CD8-positive, alpha-beta memory T cell (primary cell): ENCODE measurements at regions not wholly inside any gene's neighbourhood (a gene's known extent, or its start where the extent isn't known, plus 50 kb on each side); places are given as distances from the start of the nearest gene placed in this dataset.
"Not testable (repeated sequence)": the region's sequence is repeated elsewhere in the genome, so short reads cannot be mapped to it uniquely, and the experiment has no call there.

ENCODE experiments used
- CTCF ChIA-PET: fragments of 350-600 bp; sonication (Branson Sonifier 250); formaldehyde crosslinking; loops from one replicate; lab custom pipeline; 2021; ENCODE audit warnings: antibody characterized with exemption; lab: Charles Lee
- POLR2A ChIA-PET: fragments of 350-600 bp; sonication (Branson Sonifier 250); formaldehyde crosslinking; loops from one replicate; lab custom pipeline; 2021; ENCODE audit warnings: antibody characterized with exemption; lab: Charles Lee
- DNase-seq, 5 donors: peaks; one replicate each; pipeline versions ENCODE4 v3.0.0 to v3.0.0-alpha.2; 2020 to 2022; ENCODE audit warnings: mixed read lengths in 1 of 5
- H3K27ac ChIP-seq: one replicate; pipeline ENCODE4 v1.7.0; 2013; ENCODE audit warnings: low read depth, mild to moderate bottlenecking, low read length, moderate library complexity
- H3K27me3 ChIP-seq: 2 replicates; pipeline ENCODE4 v1.7.0; 2013; ENCODE audit warnings: low read length, mild to moderate bottlenecking; ENCODE audit not compliant: insufficient read depth, poor library complexity, severe bottlenecking
- H3K36me3 ChIP-seq: 2 replicates; pipeline ENCODE4 v1.7.0; 2013; ENCODE audit warnings: mild to moderate bottlenecking, low read length, moderate library complexity; ENCODE audit not compliant: insufficient read depth
- H3K4me1 ChIP-seq: 2 replicates; pipeline ENCODE4 v1.7.0; 2013; ENCODE audit warnings: mild to moderate bottlenecking, low read length, moderate library complexity; ENCODE audit not compliant: insufficient read depth
- H3K4me3 ChIP-seq: 2 replicates; pipeline ENCODE4 v1.7.0; 2013; ENCODE audit warnings: mild to moderate bottlenecking, low read length
- H3K9me3 ChIP-seq: 2 replicates; pipeline ENCODE4 v1.7.0; 2013; ENCODE audit warnings: mild to moderate bottlenecking, low read length
- H3K27ac Mint-ChIP-seq, 8 donors: one replicate each; pipeline ENCODE4 v1.8.0; 2020 to 2021; ENCODE audit warnings: mixed read lengths in 8 of 8, mild to moderate bottlenecking in 6 of 8, inconsistent platforms in 3 of 8, moderate library complexity in 3 of 8
- H3K27me3 Mint-ChIP-seq, 2 donors: one replicate each; pipeline ENCODE4 v1.8.0; 2020 to 2021; ENCODE audit warnings: mixed read lengths in 2 of 2, mild to moderate bottlenecking in 1 of 2, moderate library complexity in 1 of 2
- H3K36me3 Mint-ChIP-seq, 3 donors: one replicate each; pipeline ENCODE4 v1.8.0; 2020 to 2021; ENCODE audit warnings: mixed read lengths in 3 of 3, inconsistent platforms in 1 of 3, mild to moderate bottlenecking in 1 of 3
- H3K4me1 Mint-ChIP-seq, 3 donors: one replicate each; pipeline ENCODE4 v1.8.0; 2020 to 2021; ENCODE audit warnings: mixed read lengths in 3 of 3, inconsistent platforms in 1 of 3, mild to moderate bottlenecking in 1 of 3
- H3K4me3 Mint-ChIP-seq, 7 donors: one replicate each; pipeline ENCODE4 v1.8.0; 2020 to 2021; ENCODE audit warnings: mixed read lengths in 7 of 7, mild to moderate bottlenecking in 6 of 7, moderate library complexity in 4 of 7, inconsistent platforms in 2 of 7
- H3K9me3 Mint-ChIP-seq, 5 donors: one replicate each; pipeline ENCODE4 v1.8.0; 2020 to 2022; ENCODE audit warnings: mixed read lengths in 5 of 5, mild to moderate bottlenecking in 3 of 5, moderate library complexity in 2 of 5, inconsistent platforms in 1 of 5

GRCh38 chrX:73390628-73391567 lies 56.0 kb upstream of the CDX4 start:
- Mint-ChIP-seq H3K9me3 (peaks cover 0 to 6% (median 0%) of the 10 kb centered on the region in 5 donors), H3K27me3 (peaks cover 0 to 5% of the 10 kb centered on the region in 2 donors), H3K4me1 (no peaks in the 10 kb centered on the region), H3K27ac (no peak overlapping the region), H3K36me3 (no peaks in the 10 kb centered on the region), H3K4me3 (no peak overlapping the region)
- Histone ChIP-seq H3K27me3 (no peaks in the 10 kb centered on the region), H3K4me3 (no peak overlapping the region), H3K4me1 (no peaks in the 10 kb centered on the region), H3K36me3 (no peaks in the 10 kb centered on the region), H3K9me3 (no peaks in the 10 kb centered on the region), H3K27ac (no peak overlapping the region)
- ChIA-PET CTCF (no interaction called here), POLR2A (no interaction called here)
- DNase-seq: no peak

DNA sequence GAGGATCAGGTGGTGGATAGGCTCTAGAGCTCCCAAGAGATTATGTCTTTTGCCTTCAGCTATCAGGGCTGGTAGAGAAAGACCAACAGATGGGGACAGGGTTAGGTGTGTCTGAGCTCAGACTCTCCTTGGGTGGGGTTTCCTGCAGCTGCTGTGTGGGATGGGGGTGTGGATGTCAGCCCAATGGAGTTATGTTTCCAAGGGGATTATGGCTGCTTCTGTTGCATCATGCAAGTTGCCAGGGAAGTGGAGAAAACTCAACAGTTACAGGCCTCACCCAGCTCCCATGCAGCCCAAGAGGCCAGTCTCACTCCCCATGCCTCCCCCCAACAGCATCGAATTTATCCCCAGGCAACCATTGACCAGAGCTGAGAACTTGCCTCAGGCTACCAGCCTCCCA lies 80.2 kb upstream of the CDX4 start:
- DNase-seq: no peak
- Histone ChIP-seq H3K4me3 (no peak overlapping the region), H3K27ac (no peak overlapping the region), H3K9me3 (no peaks in the 10 kb centered on the region), H3K27me3 (no peaks in the 10 kb centered on the region), H3K36me3 (no peaks in the 10 kb centered on the region), H3K4me1 (no peaks in the 10 kb centered on the region)
- no peak overlapping the region for H3K4me3 Mint-ChIP-seq
- ChIA-PET CTCF (no interaction called here), POLR2A (no interaction called here)
- peaks cover 0 to 10% (median 5%) of the 10 kb centered on the region in 5 donors for H3K9me3 Mint-ChIP-seq
- no peaks in the 10 kb centered on the region for H3K36me3 Mint-ChIP-seq
- peaks cover 0 to 12% of the 10 kb centered on the region in 2 donors for H3K27me3 Mint-ChIP-seq
- no peak overlapping the region for H3K27ac Mint-ChIP-seq
- H3K4me1 Mint-ChIP-seq: no peaks in the 10 kb centered on the region

DNA sequence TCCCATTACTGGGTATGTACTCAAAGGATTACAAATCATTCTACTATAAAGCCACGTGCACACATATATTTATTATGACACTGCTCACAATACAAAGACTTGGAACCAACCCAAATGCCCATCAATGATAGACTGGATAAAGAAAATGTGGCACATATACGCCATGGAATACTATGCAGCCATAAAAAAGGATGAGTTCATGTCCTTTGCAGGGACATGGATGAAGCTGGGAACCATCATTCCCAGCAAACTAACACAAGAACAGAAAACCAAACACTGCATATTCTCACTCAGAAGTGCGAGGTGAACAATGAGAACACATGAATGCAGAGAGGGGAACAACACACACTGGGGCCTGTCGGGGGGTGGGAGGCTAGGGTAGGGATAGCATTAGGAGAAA lies 89.6 kb upstream of the CDX4 start:
- H3K27ac Mint-ChIP-seq, POLR2A ChIA-PET, H3K27me3 Mint-ChIP-seq, H3K36me3 Mint-ChIP-seq, H3K9me3 ChIP-seq, H3K4me3 Mint-ChIP-seq, H3K9me3 Mint-ChIP-seq, H3K27me3 ChIP-seq, H3K4me1 ChIP-seq, DNase-seq, H3K27ac ChIP-seq, H3K4me1 Mint-ChIP-seq, H3K4me3 ChIP-seq, H3K36me3 ChIP-seq, CTCF ChIA-PET: not testable (repeated sequence)

GRCh38 chrX:73348977-73349376 lies 97.9 kb upstream of the CDX4 start:
- H3K27ac ChIP-seq: no peak overlapping the region
- Mint-ChIP-seq H3K4me3 (no peak overlapping the region), H3K27me3 (peaks cover 0 to 7% of the 10 kb centered on the region in 2 donors), H3K36me3 (no peaks in the 10 kb centered on the region), H3K9me3 (peaks cover 0 to 14% (median 8%) of the 10 kb centered on the region in 5 donors), H3K4me1 (no peaks in the 10 kb centered on the region), H3K27ac (no peak overlapping the region)
- no peak for DNase-seq
- no peaks in the 10 kb centered on the region for H3K36me3 ChIP-seq
- H3K27me3 ChIP-seq: no peaks in the 10 kb centered on the region
- H3K9me3 ChIP-seq: no peaks in the 10 kb centered on the region
- no peak overlapping the region for H3K4me3 ChIP-seq
- POLR2A ChIA-PET: no interaction called here
- no peaks in the 10 kb centered on the region for H3K4me1 ChIP-seq
- CTCF ChIA-PET: no interaction called here

- Mint-ChIP-seq H3K4me3 (no peak overlapping the region), H3K4me1 (no peaks in the 10 kb centered on the region), H3K9me3 (peaks cover 0 to 12% (median 10%) of the 10 kb centered on the region in 5 donors), H3K27ac (no peak overlapping the region), H3K27me3 (peaks cover 5 to 8% of the 10 kb centered on the region in 2 donors), H3K36me3 (no peaks in the 10 kb centered on the region)
- no peak for DNase-seq
- Histone ChIP-seq H3K27ac (no peak overlapping the region), H3K4me3 (no peak overlapping the region), H3K4me1 (no peaks in the 10 kb centered on the region), H3K9me3 (no peaks in the 10 kb centered on the region), H3K27me3 (no peaks in the 10 kb centered on the region), H3K36me3 (no peaks in the 10 kb centered on the region)
- ChIA-PET POLR2A (no interaction called here), CTCF (no interaction called here)
Observed at GRCh38 chrX:73337366-73337765, 109.5 kb upstream of the CDX4 start.

DNA sequence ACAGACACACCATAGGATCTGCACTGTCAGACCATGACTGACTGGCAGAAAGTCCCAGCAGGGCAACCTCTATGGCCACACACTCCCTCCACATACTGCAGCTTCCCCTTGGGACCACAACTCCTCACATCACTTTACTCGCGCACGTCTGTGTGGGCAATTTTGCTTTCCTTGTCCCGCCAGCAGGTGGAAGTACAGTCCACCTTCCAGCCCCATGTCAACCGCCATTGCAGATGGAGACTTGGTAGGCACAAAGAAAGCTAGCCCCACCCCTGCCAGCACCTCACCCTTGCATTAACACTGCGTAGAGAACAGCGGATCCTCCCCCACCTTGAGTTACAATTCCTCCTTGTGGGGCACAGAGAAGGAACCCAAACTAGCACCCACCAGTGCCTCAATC lies 74.4 kb upstream of the NAP1L2 start:
- no peak overlapping the region for H3K4me3 ChIP-seq
- ChIA-PET POLR2A (no interaction called here), CTCF (no interaction called here)
- no peak overlapping the region for H3K27ac Mint-ChIP-seq
- no peaks in the 10 kb centered on the region for H3K4me1 ChIP-seq
- no peaks in the 10 kb centered on the region for H3K9me3 ChIP-seq
- H3K36me3 ChIP-seq: no peaks in the 10 kb centered on the region
- peaks cover 0 to 8% (median 7%) of the 10 kb centered on the region in 5 donors for H3K9me3 Mint-ChIP-seq
- no peak for DNase-seq
- no peaks in the 10 kb centered on the region for H3K27me3 ChIP-seq
- peaks cover 0 to 6% of the 10 kb centered on the region in 2 donors for H3K27me3 Mint-ChIP-seq
- H3K36me3 Mint-ChIP-seq: no peaks in the 10 kb centered on the region
- H3K27ac ChIP-seq: no peak overlapping the region
- no peaks in the 10 kb centered on the region for H3K4me1 Mint-ChIP-seq
- H3K4me3 Mint-ChIP-seq: no peak overlapping the region

- no peak for DNase-seq
- Histone ChIP-seq H3K27ac (no peak overlapping the region), H3K36me3 (no peaks in the 10 kb centered on the region), H3K4me1 (no peaks in the 10 kb centered on the region), H3K9me3 (no peaks in the 10 kb centered on the region), H3K4me3 (no peak overlapping the region), H3K27me3 (no peaks in the 10 kb centered on the region)
- Mint-ChIP-seq H3K27me3 (peaks cover 4 to 14% of the 10 kb centered on the region in 2 donors), H3K4me1 (no peaks in the 10 kb centered on the region), H3K27ac (no peak overlapping the region), H3K4me3 (no peak overlapping the region), H3K9me3 (no peaks in the 10 kb centered on the region), H3K36me3 (no peaks in the 10 kb centered on the region)
- ChIA-PET POLR2A (no interaction called here), CTCF (no interaction called here)
Observed at GRCh38 chrX:73270753-73271152, 56.1 kb upstream of the NAP1L2 start.

DNA sequence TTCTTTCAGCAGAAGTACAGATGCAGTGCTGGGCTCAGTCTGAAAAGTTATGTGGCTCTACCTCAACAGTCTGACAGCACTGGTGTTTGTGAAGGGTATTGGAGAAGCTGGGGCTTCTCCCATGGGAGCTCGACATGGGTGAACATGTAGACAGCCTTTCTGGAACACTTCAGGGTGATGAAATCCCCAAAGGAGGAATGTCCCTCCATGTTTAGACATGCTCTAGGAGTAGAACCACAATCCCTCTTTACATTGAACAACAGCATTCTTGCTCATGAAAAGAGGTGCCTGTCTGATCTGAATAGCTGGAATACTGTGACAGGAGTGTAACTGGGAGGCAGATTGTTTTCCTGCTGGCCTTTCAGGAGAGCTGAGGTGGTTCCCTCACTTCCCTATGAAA lies 53.8 kb upstream of the NAP1L2 start:
- no peaks in the 10 kb centered on the region for H3K36me3 ChIP-seq
- H3K27ac ChIP-seq: no peak overlapping the region
- H3K4me1 Mint-ChIP-seq: no peaks in the 10 kb centered on the region
- H3K27me3 ChIP-seq: no peaks in the 10 kb centered on the region
- H3K27me3 Mint-ChIP-seq: peaks cover 8 to 12% of the 10 kb centered on the region in 2 donors
- no peaks in the 10 kb centered on the region for H3K36me3 Mint-ChIP-seq
- H3K27ac Mint-ChIP-seq: no peak overlapping the region
- no peaks in the 10 kb centered on the region for H3K9me3 Mint-ChIP-seq
- H3K4me3 ChIP-seq: no peak overlapping the region
- ChIA-PET CTCF (no interaction called here), POLR2A (no interaction called here)
- H3K4me1 ChIP-seq: no peaks in the 10 kb centered on the region
- H3K4me3 Mint-ChIP-seq: no peak overlapping the region
- DNase-seq: no peak
- H3K9me3 ChIP-seq: no peaks in the 10 kb centered on the region
